GM19468 (cell line): ENCODE measurements at regions not wholly inside any gene's neighbourhood (a gene's known extent, or its start where the extent isn't known, plus 50 kb on each side); places are given as distances from the start of the nearest gene placed in this dataset.
A peak's percentile ranks its signal among the peaks of the same experiment; 100 is the strongest.

Experiments
- ATAC-seq: cut with Tn5 transposase; IDR thresholded peaks from one replicate; pipeline ENCODE4 v1.9.1; 2021; ENCODE audit warnings: mild to moderate bottlenecking, moderate library complexity, moderate number of reproducible peaks; ENCODE audit not compliant: unreplicated experiment; ENCODE audit errors: extremely low read depth

DNA sequence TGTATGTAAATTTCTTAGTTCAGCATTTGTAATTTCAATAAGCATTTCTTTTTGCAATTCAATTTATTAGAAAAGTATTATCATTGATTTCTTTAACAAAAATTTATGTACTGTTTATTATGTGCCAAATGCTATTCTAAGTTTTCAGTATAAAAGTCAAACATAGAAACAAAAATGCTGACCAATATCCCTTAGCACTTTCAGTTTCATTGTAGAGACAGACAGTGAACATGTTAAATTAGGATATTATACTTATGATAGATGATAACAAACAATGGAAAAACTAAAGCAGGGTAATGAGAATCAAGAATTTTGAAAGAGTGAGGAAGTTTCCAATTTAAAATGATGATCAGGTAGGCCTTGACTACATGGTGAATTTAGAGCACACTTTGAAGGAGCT, 1106.0 kb downstream of the TAF11L14 start:
- no peak for ATAC-seq

DNA sequence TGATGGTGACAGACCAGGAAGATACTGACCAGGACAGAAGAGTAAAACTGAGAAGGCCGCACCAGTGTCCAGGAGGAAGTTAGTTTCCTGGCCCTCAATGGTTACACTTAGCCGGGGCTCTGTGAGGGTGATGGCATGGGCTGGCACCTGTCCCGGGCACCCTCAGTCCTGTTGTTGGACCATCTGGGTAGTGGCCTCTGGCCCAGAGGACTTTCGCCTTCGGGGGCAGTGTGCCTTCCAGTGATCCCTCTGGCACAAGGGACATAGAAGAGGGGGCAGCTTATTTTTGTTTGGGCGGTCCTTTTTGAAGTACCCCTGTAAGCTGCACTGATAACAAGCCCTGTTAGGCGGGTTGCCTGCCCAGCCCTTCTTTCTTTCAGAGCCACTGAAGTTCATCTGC, 1108.6 kb downstream of the TAF11L14 start:
- no peak for ATAC-seq

GRCh38 chr5:18744441-18744840, 1110.2 kb downstream of the TAF11L14 start:
- no peak for ATAC-seq

GRCh38 chr5:18745042-18745987, 1111.1 kb downstream of the TAF11L14 start:
- ATAC-seq = peak; percentile 6

DNA sequence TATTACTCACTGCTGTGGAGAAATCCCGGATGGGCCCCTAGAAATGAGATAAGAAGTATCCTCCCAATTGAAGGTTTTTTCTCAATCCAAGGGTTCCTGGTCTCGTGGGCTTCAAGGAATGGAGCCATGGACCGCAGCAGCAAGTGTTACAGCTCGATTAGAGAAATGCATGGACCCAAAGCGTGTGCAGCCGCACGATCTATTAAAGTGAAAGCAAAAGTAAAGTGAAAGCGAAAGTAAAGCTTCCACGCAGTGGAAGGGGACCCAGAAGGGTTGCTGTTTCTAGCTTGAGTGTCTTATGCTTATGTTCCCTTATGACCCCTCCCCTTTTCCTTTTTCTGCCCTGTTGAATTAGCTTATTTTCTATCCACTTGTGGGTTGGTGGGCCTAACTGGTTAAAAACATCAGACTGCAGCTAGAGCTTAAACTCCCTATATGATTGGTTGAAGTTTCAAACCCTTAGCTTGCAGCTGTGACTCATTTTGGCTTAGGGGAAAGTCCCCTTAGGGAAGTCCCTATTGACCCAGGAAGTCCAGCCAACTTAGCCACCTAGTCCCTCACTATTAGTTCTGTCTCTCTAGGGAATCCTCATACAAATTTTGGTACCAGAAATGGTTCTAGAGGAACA, 1111.8 kb downstream of the TAF11L14 start:
- peak; percentile 90 for ATAC-seq

DNA sequence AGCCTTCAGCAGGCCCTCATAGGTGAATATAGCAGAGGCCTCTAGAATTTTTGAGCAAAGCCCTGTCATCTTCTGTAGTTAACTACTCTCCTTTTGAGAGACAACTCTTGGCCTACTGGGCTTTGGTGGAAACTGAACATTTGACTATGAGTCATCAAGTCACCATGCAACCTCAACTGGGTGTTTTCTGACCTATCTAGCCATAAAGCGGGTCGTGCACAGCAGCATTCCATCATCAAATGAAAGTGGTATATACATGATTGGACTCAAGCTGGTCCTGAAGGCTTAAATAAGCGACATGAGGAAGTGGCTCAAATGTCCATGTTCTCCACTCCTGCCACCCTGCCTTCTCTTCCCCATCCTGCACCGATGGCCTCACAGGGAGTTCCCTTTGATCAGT, 1115.5 kb downstream of the TAF11L14 start:
- no peak for ATAC-seq

DNA sequence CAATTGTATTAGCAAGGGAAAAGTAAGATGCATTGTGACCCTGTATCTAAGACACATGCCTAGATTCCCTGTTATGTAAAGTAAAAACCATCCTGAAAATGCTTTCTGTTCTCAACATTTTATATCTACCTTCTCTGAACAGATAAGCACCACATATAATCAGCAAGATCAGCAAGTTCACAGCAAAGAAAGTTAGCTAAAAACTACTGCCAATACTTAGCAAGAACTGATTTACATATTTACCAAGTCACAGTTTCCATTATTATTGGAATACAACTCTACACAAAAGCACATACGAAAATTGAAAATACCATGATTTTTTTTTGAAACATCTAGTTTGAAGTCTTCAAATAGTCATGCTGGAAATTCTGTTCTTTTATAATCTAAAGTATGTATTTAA, 1118.1 kb downstream of the TAF11L14 start:
- ATAC-seq = no peak

DNA sequence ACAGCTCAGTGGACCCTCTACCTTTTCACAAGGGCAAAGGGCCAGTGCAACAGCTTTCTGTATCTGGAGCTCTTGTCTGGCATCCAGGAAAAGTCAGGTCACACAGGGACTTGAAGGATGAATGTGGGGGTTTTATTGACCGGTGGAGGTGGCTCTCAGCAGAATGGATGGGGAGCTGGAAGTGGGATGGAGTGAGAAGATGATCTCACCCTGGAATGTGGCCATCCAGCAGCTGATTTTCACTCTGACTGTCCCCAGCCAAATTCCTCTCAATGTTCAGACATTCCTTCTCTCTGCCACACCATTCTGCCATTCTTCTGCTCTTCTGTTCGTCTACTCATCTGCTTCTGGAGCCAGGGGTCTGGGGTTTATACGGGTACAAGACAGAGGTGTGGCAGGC, 1119.9 kb downstream of the TAF11L14 start:
- no peak for ATAC-seq

DNA sequence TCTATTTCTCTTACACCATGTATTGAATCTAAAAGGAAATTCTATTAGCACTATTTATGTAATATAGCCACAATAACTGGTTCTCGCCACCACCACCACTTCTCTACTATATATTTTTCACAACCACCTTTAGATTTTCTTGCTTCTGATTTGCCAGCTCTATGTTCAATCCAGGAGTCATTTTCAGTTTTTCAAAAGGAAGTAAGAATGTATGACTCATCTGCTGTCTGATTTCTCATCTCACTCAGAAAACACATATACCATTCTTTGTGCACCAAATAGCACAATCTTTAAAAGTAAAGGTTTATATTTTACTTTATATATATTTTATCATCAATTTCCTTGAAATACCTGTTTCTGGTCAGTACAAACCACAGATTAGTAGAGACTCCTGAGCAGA, 1127.5 kb downstream of the TAF11L14 start:
- no peak for ATAC-seq

DNA sequence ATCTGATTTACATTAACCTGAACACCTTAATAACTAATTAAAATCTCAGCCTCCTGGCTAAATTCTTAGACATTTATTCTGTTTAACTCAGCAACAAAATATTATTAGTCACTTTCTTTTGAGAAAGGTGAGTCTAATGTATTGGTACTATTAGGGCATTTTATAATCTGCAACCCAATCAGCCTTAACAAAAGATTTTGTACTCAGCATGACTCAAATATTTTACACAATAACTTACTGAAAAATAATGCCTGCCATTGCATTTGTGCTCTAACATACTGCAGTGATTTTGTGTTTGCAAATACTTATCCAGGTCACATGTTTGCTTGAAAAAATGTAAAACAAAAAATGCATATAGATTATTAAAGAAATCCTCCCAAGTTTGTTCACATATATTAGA, 1129.9 kb downstream of the TAF11L14 start:
- no peak for ATAC-seq

DNA sequence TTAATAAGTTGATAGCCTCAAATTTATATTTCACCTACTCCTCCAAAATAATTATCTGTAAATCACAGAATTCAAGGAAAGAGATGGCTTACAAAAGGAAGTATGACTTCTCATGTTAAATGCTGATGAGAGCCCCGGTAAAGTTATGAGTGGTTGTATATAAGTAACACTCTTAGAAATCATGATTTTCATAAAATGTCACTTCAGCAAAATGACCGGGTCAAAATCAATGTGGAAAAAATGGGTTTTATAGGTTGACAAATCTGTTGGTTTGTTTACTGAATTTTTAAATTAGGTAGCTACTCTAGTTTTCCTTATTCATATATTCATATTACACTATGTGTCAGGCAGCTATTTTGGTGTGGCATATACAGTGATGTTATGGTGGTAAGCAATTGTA, 1131.0 kb downstream of the TAF11L14 start:
- no peak for ATAC-seq

DNA sequence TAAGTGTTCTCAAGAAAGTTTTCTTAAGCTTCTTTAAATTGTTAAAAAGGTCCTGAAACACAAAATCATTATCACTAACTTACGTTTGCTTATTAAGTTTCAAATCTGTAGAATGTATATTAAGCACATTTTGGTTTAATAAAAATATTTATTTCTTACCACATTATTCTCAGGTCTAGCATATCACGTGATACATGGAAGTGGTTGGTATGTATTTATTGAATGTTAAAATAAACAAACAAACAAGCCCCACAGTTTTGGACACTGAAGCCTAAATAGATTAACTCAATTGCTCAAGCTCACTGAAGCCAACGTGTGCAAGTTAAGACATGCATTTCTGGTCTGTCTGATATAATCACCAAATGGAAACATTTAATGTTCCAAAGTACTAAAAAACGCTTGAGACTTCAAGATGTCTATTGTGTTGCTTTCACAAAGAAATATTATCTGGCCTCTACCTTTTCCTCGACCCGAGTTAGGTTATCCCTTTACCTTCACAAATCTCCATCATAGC, 1136.9 kb downstream of the TAF11L14 start:
- ATAC-seq = no peak

- no peak for ATAC-seq
These were observed 1138.2 kb downstream of the TAF11L14 start for GRCh38 chr5:18772475-18772874.

DNA sequence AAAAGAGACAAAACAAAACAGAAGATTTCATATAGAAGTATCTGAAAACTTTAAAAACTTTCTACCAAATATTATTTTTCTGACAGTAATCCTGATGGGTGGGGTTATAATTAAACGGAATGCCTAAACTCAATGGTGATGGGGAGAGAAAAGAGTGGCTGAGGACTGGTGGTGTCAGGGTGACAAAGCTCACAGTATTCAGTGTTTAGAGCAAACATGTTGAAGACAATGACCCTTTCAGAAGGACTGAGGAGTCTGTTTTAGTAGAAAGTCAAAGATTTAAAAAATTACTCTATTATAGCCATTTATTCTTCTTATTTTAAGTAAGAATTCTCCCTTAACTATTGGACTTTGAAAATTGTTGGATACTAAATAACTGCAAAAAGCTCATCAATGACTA, 1144.0 kb downstream of the TAF11L14 start:
- ATAC-seq = no peak

DNA sequence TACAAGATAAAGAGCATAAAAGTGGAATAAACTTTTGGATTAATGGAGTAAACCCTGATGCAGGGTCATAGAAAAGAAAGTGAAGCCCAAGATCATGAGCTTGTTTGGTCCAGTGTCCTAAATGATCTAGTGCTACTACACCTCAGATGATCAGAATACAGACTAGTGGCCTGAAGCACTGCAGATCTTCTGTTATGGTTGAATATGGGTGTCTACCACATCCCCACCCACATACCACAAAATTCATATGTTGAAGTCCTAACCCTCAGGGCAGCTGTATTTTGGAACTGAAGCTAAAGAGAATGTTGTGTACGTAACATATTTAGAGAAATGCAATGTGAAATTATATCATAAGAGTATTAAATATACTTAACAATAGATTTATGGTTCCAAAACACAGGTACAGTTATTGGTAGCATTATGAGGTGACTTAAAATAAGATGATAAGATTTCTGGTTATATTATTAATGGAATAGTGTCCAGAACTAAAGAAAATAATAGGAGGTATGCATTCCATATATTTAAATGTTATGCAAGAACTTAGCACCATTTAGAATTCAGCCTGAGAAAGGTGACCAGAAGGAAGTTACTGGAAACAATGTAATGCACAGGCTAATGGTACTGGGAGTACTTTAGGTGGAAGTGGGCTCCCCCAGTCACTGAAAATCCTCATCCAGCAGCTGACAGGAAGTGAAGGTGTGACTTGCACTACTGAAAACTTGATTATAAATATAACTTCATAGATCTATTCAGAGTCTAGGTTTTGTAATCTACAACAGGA, 1155.1 kb downstream of the TAF11L14 start:
- no peak for ATAC-seq

- ATAC-seq = no peak
These were observed 1157.9 kb downstream of the TAF11L14 start for GRCh38 chr5:18792145-18792544.

DNA sequence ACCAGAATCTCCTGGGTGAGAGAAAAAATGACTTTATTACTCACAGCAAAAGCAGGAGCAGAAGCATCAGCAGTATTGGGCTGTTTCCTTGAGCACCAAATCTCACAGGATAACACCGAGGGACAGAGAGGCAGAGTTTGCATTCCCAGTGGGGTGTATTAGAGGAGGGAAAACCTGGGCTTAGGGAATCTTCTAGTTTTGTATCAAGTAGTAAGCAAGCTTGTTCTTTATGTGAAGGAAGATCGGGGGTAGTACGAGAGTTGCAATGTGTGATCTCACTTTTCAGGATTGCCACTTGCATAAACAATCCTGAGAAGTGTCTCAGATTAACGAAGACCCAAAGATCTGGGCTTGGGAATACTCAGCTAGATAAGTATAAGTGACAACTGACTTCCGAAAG, 1163.0 kb downstream of the TAF11L14 start:
- ATAC-seq = no peak

- ATAC-seq = no peak
These were observed 1163.8 kb downstream of the TAF11L14 start for GRCh38 chr5:18798058-18798457.

- ATAC-seq = no peak
These were observed 1165.3 kb downstream of the TAF11L14 start for GRCh38 chr5:18799482-18800128.
